ENCODE measurements at regions not wholly inside any gene's neighbourhood (a gene's known extent, or its start where the extent isn't known, plus 50 kb on each side); places are given as distances from the start of the nearest gene placed in this dataset.
A peak's percentile ranks its signal among the peaks of the same experiment; 100 is the strongest.

GRCh38 chr2:177154809-177155208 lies 57.8 kb upstream of the HNRNPA3 start:
- intact Hi-C loops (cut with DNase I), result no loop called here
- ATAC-seq (no peak), DNase-seq (no peak)
- Histone ChIP-seq H3K4me1 (no peaks in the 10 kb centered on the region), H3K36me3 (no peaks in the 10 kb centered on the region), H3K9me3 (no peaks in the 10 kb centered on the region), H3K27me3 (peaks cover 0 to 27% (median 12%) of the 10 kb centered on the region in 7 donors), H3K4me3 (no peak overlapping the region), H3K27ac (no peak overlapping the region)
- 97 to 100% methylated on average over 1 of the region's 1 CpG for WGBS, 2 donors
- no peak for TF ChIP-seq CTCF (IDR thresholded peaks at IDR 0.05)

GRCh38 chr2:177155631-177156030 lies 57.0 kb upstream of the HNRNPA3 start:
- intact Hi-C loops (cut with DNase I), result no loop called here
- WGBS, 2 donors, result 98 to 100% methylated on average over 1 of the region's 1 CpG
- Histone ChIP-seq H3K4me3 (no peak overlapping the region), H3K27ac (no peak overlapping the region), H3K4me1 (no peaks in the 10 kb centered on the region), H3K36me3 (no peaks in the 10 kb centered on the region), H3K27me3 (peaks cover 0 to 19% (median 4%) of the 10 kb centered on the region in 7 donors), H3K9me3 (no peaks in the 10 kb centered on the region)
- no peak for TF ChIP-seq CTCF (IDR thresholded peaks at IDR 0.05)
- ATAC-seq (no peak), DNase-seq (no peak)

GRCh38 chr2:177161741-177162460 lies 50.7 kb upstream of the HNRNPA3 start:
- intact Hi-C loops (cut with DNase I), result loop anchor here (2.0 to 10.0 kb wide), 11 partner anchors 103 to 600 kb away; partner anchors contain the start of gene NFE2L2 (in 2 of the 10)
- Histone ChIP-seq H3K4me3 (no peak overlapping the region), H3K36me3 (no peaks in the 10 kb centered on the region), H3K9me3 (no peaks in the 10 kb centered on the region), H3K27me3 (no peaks in the 10 kb centered on the region), H3K4me1 (peaks cover 8 to 28% (median 19%) of the 10 kb centered on the region in 9 donors), H3K27ac (no peak overlapping the region)
- DNase-seq (no peak), ATAC-seq (no peak)
- TF ChIP-seq CTCF (IDR thresholded peaks at IDR 0.05), result peak in 8 of 9 donors; percentile 25 to 70 (median 57)
- WGBS, 2 donors, result 47 to 49% methylated on average over 12 of the region's 12 CpGs

Small RNA genes lying in the stretch of these regions (microRNA-seq; reads per million reads assigned to microRNA genes)
- 0 reads per million in 2 donors for gene MIR1246

All from heart right ventricle (tissue), 16 donors.